ENCODE measurements at regions not wholly inside any gene's neighbourhood (a gene's known extent, or its start where the extent isn't known, plus 50 kb on each side); places are given as distances from the start of the nearest gene placed in this dataset.

DNA sequence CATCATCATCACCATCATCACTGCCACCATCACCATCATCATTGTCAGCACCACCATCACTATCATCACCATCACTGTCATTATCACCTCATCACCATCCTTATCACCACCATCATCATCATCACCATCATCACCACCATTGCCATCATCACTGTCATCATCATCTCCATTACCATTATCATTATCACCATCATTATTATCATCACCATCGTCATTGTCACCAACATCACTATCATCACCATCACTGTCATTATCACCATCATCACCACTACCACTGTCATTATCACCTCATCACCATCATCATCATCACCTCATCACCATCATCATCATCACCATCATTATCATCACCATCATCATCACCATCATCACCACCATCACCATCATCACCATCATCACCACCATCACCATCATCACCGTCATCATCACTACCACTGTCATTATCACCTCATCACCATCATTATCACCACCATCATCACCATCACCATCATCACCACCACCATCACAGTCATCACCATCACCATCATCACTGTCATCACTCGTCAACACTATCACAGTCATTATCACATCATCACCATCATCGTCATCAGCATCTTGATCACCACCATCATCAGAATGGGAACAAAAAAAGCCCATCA is 191.1 kb downstream of the TTLL2 start:
- TF ChIP-seq, protein P1, sequence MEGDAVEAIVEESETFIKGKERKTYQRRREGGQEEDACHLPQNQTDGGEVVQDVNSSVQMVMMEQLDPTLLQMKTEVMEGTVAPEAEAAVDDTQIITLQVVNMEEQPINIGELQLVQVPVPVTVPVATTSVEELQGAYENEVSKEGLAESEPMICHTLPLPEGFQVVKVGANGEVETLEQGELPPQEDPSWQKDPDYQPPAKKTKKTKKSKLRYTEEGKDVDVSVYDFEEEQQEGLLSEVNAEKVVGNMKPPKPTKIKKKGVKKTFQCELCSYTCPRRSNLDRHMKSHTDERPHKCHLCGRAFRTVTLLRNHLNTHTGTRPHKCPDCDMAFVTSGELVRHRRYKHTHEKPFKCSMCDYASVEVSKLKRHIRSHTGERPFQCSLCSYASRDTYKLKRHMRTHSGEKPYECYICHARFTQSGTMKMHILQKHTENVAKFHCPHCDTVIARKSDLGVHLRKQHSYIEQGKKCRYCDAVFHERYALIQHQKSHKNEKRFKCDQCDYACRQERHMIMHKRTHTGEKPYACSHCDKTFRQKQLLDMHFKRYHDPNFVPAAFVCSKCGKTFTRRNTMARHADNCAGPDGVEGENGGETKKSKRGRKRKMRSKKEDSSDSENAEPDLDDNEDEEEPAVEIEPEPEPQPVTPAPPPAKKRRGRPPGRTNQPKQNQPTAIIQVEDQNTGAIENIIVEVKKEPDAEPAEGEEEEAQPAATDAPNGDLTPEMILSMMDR (conservative IDR thresholded peaks at IDR 0.05; ENCODE audit: low read depth, low read length), result no peak
- TF ChIP-seq EZH2phosphoT487 (IDR thresholded peaks at IDR 0.05; ENCODE audit: borderline replicate concordance, low read length), result no peak
